ENCODE measurements at regions not wholly inside any gene's neighbourhood (a gene's known extent, or its start where the extent isn't known, plus 50 kb on each side); places are given as distances from the start of the nearest gene placed in this dataset.
"Not testable (repeated sequence)": the region's sequence is repeated elsewhere in the genome, so short reads cannot be mapped to it uniquely, and the experiment has no call there.

- intact Hi-C loops (cut with DNase I): no loop called here
- DNase-seq (ENCODE audit: low spot score): no peak
These were observed 617.4 kb downstream of the SLCO4C1 start for GRCh38 chr5:101678481-101679193.

GRCh38 chr5:101677961-101678360, 618.1 kb downstream of the SLCO4C1 start:
- intact Hi-C loops (cut with DNase I): no loop called here
- no peak for DNase-seq (ENCODE audit: low spot score)

- DNase-seq (ENCODE audit: low spot score): no peak
- intact Hi-C loops (cut with DNase I): no loop called here
These were observed 619.4 kb downstream of the SLCO4C1 start for GRCh38 chr5:101676646-101677045.

GRCh38 chr5:101675510-101676219, 620.4 kb downstream of the SLCO4C1 start:
- intact Hi-C loops (cut with DNase I): no loop called here
- no peak for DNase-seq (ENCODE audit: low spot score)

GRCh38 chr5:101673120-101673519, 623.0 kb downstream of the SLCO4C1 start:
- no peak for DNase-seq (ENCODE audit: low spot score)
- intact Hi-C loops (cut with DNase I): no loop called here

GRCh38 chr5:101664071-101664791, 631.9 kb downstream of the SLCO4C1 start:
- intact Hi-C loops (cut with DNase I): no loop called here
- no peak for DNase-seq (ENCODE audit: low spot score)

GRCh38 chr5:101663543-101663942, 632.5 kb downstream of the SLCO4C1 start:
- intact Hi-C loops (cut with DNase I): no loop called here

GRCh38 chr5:101662263-101662662, 633.8 kb downstream of the SLCO4C1 start:
- intact Hi-C loops (cut with DNase I): no loop called here
- DNase-seq (ENCODE audit: low spot score): no peak

More at GRCh38 chr5:101663543-101663942, 632.5 kb downstream of the SLCO4C1 start:
- no peak for DNase-seq (ENCODE audit: low spot score)

GRCh38 chr5:101658433-101658832, 637.7 kb downstream of the SLCO4C1 start:
- intact Hi-C loops (cut with DNase I): no loop called here
- DNase-seq (ENCODE audit: low spot score): no peak

GRCh38 chr5:101653996-101654395, 642.1 kb downstream of the SLCO4C1 start:
- no peak for DNase-seq (ENCODE audit: low spot score)
- intact Hi-C loops (cut with DNase I): no loop called here

- DNase-seq (ENCODE audit: low spot score): no peak
- intact Hi-C loops (cut with DNase I): no loop called here
These were observed 648.2 kb downstream of the SLCO4C1 start for GRCh38 chr5:101647861-101648260.

GRCh38 chr5:101643794-101644193, 652.3 kb downstream of the SLCO4C1 start:
- intact Hi-C loops (cut with DNase I): no loop called here
- DNase-seq (ENCODE audit: low spot score): no peak

- intact Hi-C loops (cut with DNase I): no loop called here
- no peak for DNase-seq (ENCODE audit: low spot score)
These were observed 658.5 kb downstream of the SLCO4C1 start for GRCh38 chr5:101637599-101637998.

- DNase-seq (ENCODE audit: low spot score); intact Hi-C loops (cut with DNase I): not testable (repeated sequence)
These were observed 668.3 kb downstream of the SLCO4C1 start for GRCh38 chr5:101627770-101628169.

- DNase-seq (ENCODE audit: low spot score): no peak
- intact Hi-C loops (cut with DNase I): no loop called here
These were observed 669.5 kb downstream of the SLCO4C1 start for GRCh38 chr5:101626572-101626971.

GRCh38 chr5:101611039-101611438, 685.0 kb downstream of the SLCO4C1 start:
- no peak for DNase-seq (ENCODE audit: low spot score)
- intact Hi-C loops (cut with DNase I): no loop called here

- no peak for DNase-seq (ENCODE audit: low spot score)
- intact Hi-C loops (cut with DNase I): no loop called here
These were observed 687.8 kb downstream of the SLCO4C1 start for GRCh38 chr5:101608322-101608721.

- intact Hi-C loops (cut with DNase I): no loop called here
These were observed 690.4 kb downstream of the SLCO4C1 start for GRCh38 chr5:101605700-101606099.

GRCh38 chr5:101600614-101601013, 695.5 kb downstream of the SLCO4C1 start:
- no peak for DNase-seq (ENCODE audit: low spot score)
- intact Hi-C loops (cut with DNase I): no loop called here

More at GRCh38 chr5:101605700-101606099, 690.4 kb downstream of the SLCO4C1 start:
- DNase-seq (ENCODE audit: low spot score): no peak

GRCh38 chr5:101590384-101590783, 687.3 kb upstream of the ST8SIA4 start:
- intact Hi-C loops (cut with DNase I): no loop called here
- DNase-seq (ENCODE audit: low spot score): no peak
